BLaER1 treated with 17β-estradiol and CSF1 and Interleukin-3, amounts not matched to agents 10 nM and 100 nM (cell line): ENCODE measurements at regions not wholly inside any gene's neighbourhood (a gene's known extent, or its start where the extent isn't known, plus 50 kb on each side); places are given as distances from the start of the nearest gene placed in this dataset.
A peak's percentile ranks its signal among the peaks of the same experiment; 100 is the strongest.

Source experiments
- H3K27ac ChIP-seq, 11 experiments: shearing (Covaris generic); formaldehyde crosslinking; 2 replicates each; pipeline ENCODE4 v1.8.1; 2022
- H3K27me3 ChIP-seq, 11 experiments: shearing (Covaris generic); formaldehyde crosslinking; 2 replicates each; pipeline ENCODE4 v1.8.1; 2022
- H3K36me3 ChIP-seq, 11 experiments: shearing (Covaris generic); formaldehyde crosslinking; 2 replicates each; pipeline ENCODE4 v1.8.1; 2022
- H3K4me1 ChIP-seq, 10 experiments: shearing (Covaris generic); formaldehyde crosslinking; 2 replicates each; pipeline ENCODE4 v1.8.1; 2022
- H3K4me2 ChIP-seq, 11 experiments: shearing (Covaris generic); formaldehyde crosslinking; 2 replicates each; pipeline ENCODE4 v1.8.1; 2022
- H3K4me3 ChIP-seq, 10 experiments: shearing (Covaris generic); formaldehyde crosslinking; 2 replicates each; pipeline ENCODE4 v1.8.1; 2022
- H3K9ac ChIP-seq, 11 experiments: shearing (Covaris generic); formaldehyde crosslinking; 2 replicates each; pipeline ENCODE4 v1.8.1; 2022
- H3K9me3 ChIP-seq, 11 experiments: shearing (Covaris generic); formaldehyde crosslinking; replicated peaks in 1 of 11; 2 replicates each; pipeline ENCODE4 v1.8.1; 2022
- H4K20me1 ChIP-seq, 11 experiments: shearing (Covaris generic); formaldehyde crosslinking; 2 replicates each; pipeline ENCODE4 v1.8.1; 2022
- Cebpa-rat ChIP-seq, 11 experiments: shearing (Covaris generic); IDR thresholded peaks; 2 replicates each; pipeline ENCODE4 v1.8.1; 2022

DNA sequence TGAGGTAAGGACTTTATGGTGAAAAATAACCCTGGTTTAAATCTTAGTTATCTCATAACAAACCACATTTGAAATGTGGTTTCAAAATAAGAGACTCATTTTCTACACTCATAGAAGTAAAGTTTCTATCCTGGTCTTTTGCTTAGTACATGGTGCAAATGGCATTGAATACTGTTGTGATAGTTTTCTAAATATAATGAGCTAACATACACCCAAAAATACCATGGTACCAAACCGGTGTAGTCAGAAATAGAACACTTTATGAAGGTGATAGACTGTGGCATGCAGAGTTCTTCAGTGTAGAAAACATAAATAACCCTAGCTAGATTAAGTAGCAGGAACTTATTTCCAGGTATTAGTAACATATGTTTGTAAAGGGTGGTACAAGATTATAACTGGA lies 629.4 kb downstream of the PLOD2 start:
- no peak overlapping the region for H3K27ac ChIP-seq
- no peak overlapping the region for H3K4me3 ChIP-seq
- no peak for TF ChIP-seq Cebpa-rat (IDR thresholded peaks at IDR 0.05)
- no peak overlapping the region for H3K9ac ChIP-seq
- no peaks in the 10 kb centered on the region for H3K36me3 ChIP-seq
- no peaks in the 10 kb centered on the region for H4K20me1 ChIP-seq
- no peaks in the 10 kb centered on the region for H3K27me3 ChIP-seq
- peaks cover 0 to 21% (median 0%) of the 10 kb centered on the region in 10 experiments; a peak in 3 of 20 replicates for H3K4me1 ChIP-seq
- no peaks in the 10 kb centered on the region for H3K9me3 ChIP-seq
- no peak overlapping the region for H3K4me2 ChIP-seq

DNA sequence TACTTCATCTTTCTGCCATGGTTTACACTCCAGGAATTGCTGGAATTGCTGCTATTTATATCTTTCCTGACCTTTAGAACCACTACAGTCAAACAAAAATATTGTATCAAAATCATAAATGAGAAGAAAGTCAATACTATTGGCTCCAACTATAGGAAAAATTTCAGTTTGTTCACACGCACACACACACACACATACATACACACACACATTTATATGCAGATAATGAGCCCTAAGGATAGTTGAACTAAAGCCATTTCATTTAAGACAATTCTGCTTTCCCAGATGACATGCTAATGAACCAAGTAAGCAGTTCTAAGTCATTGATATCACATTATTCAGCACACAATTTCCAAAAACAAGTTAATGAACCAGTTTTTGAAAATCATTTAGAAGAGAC lies 627.3 kb downstream of the PLOD2 start:
- peaks cover 0 to 34% (median 0%) of the 10 kb centered on the region in 10 experiments; a peak in 5 of 20 replicates for H3K4me1 ChIP-seq
- no peaks in the 10 kb centered on the region for H3K36me3 ChIP-seq
- no peak overlapping the region for H3K9ac ChIP-seq
- no peaks in the 10 kb centered on the region for H3K9me3 ChIP-seq
- no peak for TF ChIP-seq Cebpa-rat (IDR thresholded peaks at IDR 0.05)
- no peaks in the 10 kb centered on the region for H4K20me1 ChIP-seq
- no peak overlapping the region for H3K4me3 ChIP-seq
- no peaks in the 10 kb centered on the region for H3K27me3 ChIP-seq
- H3K4me2 ChIP-seq = no peak overlapping the region
- H3K27ac ChIP-seq = no peak overlapping the region

DNA sequence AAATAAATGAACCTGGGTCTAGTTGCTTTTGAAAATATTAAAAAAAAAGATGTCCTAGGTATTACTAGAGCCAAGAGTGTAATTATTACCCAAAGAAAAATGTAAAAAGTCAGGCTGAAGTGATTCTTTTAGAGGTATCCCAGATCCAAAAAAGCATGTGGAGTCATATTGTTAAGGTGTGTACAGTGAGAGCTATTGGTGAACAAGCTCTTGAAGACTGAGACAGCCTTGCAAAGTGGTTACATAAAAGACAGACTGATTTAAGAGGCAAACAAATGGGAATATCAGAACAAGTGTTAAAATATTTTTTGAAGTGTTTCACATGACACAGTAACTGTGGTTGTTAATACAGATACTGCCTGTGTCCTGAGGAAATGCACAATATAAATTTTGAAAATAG lies 624.5 kb downstream of the PLOD2 start:
- Histone ChIP-seq H3K4me2 (no peak overlapping the region), H3K27me3 (no peaks in the 10 kb centered on the region), H3K9me3 (no peaks in the 10 kb centered on the region), H3K9ac (no peak overlapping the region), H3K4me3 (no peak overlapping the region), H3K27ac (no peak overlapping the region), H3K4me1 (peaks cover 0 to 34% (median 0%) of the 10 kb centered on the region in 10 experiments; a peak in 5 of 20 replicates), H3K36me3 (no peaks in the 10 kb centered on the region), H4K20me1 (no peaks in the 10 kb centered on the region)
- TF ChIP-seq Cebpa-rat (IDR thresholded peaks at IDR 0.05) = no peak

DNA sequence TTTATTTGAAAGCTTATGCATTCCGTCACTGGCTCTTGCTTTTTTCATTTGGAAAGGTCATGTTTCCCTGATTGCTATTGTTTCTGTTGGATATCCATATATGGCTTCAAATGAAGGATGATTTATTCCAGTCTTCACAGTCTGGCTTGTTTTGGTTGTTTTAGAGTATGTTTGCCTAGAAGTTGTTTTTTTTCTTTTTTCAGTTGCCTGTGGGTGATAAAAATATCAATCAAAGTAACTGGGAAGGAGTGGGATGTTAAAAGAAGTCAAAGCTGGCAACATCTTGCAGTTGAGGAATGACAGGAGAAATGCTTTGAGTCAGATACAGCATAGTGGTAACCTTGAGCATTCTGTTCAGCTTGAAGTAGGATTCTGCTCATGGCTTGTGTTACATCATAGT lies 610.5 kb downstream of the PLOD2 start:
- H3K9me3 ChIP-seq = no peaks in the 10 kb centered on the region
- TF ChIP-seq Cebpa-rat (IDR thresholded peaks at IDR 0.05) = no peak
- no peaks in the 10 kb centered on the region for H3K27me3 ChIP-seq
- H3K9ac ChIP-seq = no peak overlapping the region
- no peak overlapping the region for H3K27ac ChIP-seq
- no peak overlapping the region for H3K4me2 ChIP-seq
- H3K4me3 ChIP-seq = no peak overlapping the region
- no peaks in the 10 kb centered on the region for H4K20me1 ChIP-seq
- no peaks in the 10 kb centered on the region for H3K4me1 ChIP-seq
- H3K36me3 ChIP-seq = no peaks in the 10 kb centered on the region

DNA sequence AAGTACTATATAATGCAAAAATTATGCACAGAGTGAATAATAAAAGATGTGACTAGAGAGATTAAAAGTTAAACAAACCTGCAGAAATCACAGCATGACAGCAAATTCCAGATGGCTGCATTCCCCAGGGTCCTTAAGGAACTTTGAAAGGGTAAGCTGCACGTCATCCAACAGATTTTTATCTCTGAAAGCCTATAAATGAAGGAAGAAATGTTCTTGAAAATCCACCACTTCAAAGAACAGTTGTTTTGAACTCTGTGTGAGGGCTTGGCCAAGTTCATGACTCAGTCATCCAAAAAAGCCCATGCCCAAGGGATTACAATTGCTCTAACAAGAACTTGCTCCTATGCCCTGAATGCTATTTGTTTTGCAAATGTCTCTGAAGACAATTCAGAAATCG lies 603.6 kb downstream of the PLOD2 start:
- no peaks in the 10 kb centered on the region for H4K20me1 ChIP-seq
- no peaks in the 10 kb centered on the region for H3K27me3 ChIP-seq
- no peak overlapping the region for H3K9ac ChIP-seq
- H3K36me3 ChIP-seq = no peaks in the 10 kb centered on the region
- H3K4me3 ChIP-seq = no peak overlapping the region
- TF ChIP-seq Cebpa-rat (IDR thresholded peaks at IDR 0.05) = no peak
- no peak overlapping the region for H3K27ac ChIP-seq
- peaks cover 0 to 5% (median 0%) of the 10 kb centered on the region in 11 experiments; a peak in 1 of 22 replicates for H3K9me3 ChIP-seq
- H3K4me2 ChIP-seq = peak overlapping the region in 7 of 11 experiments; percentile 22 to 44 (median 36); a peak in 13 of 22 replicates
- peaks cover 0 to 22% (median 12%) of the 10 kb centered on the region in 10 experiments; a peak in 11 of 20 replicates for H3K4me1 ChIP-seq

DNA sequence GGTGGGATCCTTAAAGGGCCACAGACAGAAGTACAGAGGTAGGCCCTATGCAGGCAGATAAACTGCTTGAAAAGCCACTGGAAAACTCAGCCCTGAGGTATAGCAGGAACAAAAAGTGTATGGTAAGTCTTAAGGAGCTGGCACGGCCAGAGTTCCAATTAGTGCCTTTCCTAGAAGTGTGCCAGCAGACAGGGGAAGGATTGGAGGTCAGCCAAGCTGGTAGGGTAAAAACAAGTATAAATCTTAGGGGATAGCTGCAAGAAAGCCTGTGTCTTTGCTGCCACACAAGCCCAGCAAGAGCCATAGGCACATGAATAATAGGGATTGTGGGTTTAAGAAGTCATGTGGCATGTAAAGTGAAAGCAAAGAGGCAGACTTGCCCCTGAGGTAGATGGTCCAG lies 582.5 kb downstream of the PLOD2 start:
- H3K27me3 ChIP-seq = no peaks in the 10 kb centered on the region
- H3K4me3 ChIP-seq = no peak overlapping the region
- H3K36me3 ChIP-seq = no peaks in the 10 kb centered on the region
- no peaks in the 10 kb centered on the region for H4K20me1 ChIP-seq
- H3K9me3 ChIP-seq = no peaks in the 10 kb centered on the region
- no peak overlapping the region for H3K27ac ChIP-seq
- H3K4me1 ChIP-seq = no peaks in the 10 kb centered on the region
- no peak for TF ChIP-seq Cebpa-rat (IDR thresholded peaks at IDR 0.05)
- H3K4me2 ChIP-seq = no peak overlapping the region
- H3K9ac ChIP-seq = no peak overlapping the region

DNA sequence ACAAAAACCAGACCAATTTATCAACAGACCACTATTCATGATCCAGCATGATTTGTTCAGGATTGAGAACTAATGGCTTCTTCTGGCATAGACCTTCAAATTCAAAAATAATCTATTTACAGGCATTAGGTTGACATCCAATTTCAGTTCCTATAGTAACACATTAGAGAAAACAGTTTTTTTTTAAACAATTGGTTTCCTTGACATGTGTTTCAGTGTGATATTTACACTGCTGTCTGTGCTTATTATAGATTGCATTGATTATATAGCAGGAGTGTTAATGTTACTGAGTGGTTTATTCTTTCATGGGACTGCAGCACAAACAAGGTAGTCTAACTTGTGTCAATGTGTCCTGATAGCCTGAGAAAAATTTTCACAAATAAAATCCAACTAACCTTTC lies 579.3 kb downstream of the PLOD2 start:
- H3K9me3 ChIP-seq = no peaks in the 10 kb centered on the region
- no peak overlapping the region for H3K4me3 ChIP-seq
- no peak overlapping the region for H3K4me2 ChIP-seq
- no peak overlapping the region for H3K9ac ChIP-seq
- no peaks in the 10 kb centered on the region for H3K4me1 ChIP-seq
- H3K27me3 ChIP-seq = no peaks in the 10 kb centered on the region
- H4K20me1 ChIP-seq = no peaks in the 10 kb centered on the region
- H3K36me3 ChIP-seq = no peaks in the 10 kb centered on the region
- H3K27ac ChIP-seq = no peak overlapping the region
- TF ChIP-seq Cebpa-rat (IDR thresholded peaks at IDR 0.05) = no peak

DNA sequence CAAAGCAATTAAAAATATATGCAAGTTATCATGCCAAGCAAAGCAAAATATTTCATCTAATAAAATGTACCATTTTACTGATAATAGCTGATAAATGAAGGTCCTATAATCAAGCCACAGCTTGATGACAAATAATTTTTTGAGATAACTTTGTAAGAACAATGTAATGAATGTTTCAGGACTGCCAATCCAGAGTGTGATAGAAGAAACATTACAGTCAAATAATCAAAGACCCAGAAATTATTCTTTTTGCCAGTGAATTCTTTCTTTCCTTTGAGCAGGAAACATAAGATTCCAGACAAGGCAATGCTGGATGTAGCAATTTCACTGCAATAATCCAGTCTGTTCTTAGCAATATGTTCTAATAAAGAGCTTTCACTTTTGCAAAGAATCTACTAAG lies 556.1 kb downstream of the PLOD2 start:
- no peaks in the 10 kb centered on the region for H4K20me1 ChIP-seq
- H3K36me3 ChIP-seq = no peaks in the 10 kb centered on the region
- H3K27ac ChIP-seq = no peak overlapping the region
- H3K4me3 ChIP-seq = no peak overlapping the region
- H3K27me3 ChIP-seq = no peaks in the 10 kb centered on the region
- no peak for TF ChIP-seq Cebpa-rat (IDR thresholded peaks at IDR 0.05)
- H3K9me3 ChIP-seq = no peaks in the 10 kb centered on the region
- no peaks in the 10 kb centered on the region for H3K4me1 ChIP-seq
- H3K9ac ChIP-seq = no peak overlapping the region
- H3K4me2 ChIP-seq = no peak overlapping the region

DNA sequence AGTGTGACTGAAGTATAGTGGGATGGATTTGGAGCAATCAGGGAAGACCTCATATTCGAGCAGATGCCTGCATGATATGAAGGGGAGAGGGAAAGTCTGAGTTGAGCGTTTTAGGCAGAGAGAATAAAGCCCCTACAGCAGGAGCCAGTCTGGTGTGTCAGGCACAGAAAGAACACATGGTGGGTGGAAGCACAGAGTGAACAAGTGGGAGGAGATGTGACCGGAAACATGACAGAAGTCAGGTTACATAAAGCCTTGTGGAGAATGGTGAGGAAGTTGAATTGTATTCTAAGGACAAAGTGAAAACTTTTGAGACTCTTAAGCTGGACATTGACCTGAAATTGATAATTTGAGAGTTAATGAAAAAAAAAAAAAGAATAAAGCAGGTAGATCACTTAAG lies 541.0 kb downstream of the PLOD2 start:
- no peak for TF ChIP-seq Cebpa-rat (IDR thresholded peaks at IDR 0.05)

DNA sequence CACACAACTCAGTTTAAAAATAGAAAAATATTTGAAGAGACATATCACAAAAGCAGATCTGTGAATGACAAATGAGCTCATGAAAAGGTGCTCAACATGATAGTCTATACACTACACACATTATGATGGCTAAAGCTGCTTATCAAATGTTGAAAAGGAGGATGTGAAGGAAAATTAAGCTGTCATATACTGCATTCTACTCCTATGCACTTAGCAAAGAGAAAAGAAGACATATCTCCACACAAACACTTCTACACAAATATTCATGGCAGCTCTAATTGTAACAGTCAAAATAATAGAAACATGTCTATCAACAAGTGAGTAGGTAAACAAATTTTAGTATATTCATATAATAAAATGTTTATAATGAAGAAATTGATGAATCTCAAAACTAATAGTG lies 540.5 kb downstream of the PLOD2 start:
- H3K4me2 ChIP-seq = no peak overlapping the region
- TF ChIP-seq Cebpa-rat (IDR thresholded peaks at IDR 0.05) = no peak
- H3K36me3 ChIP-seq = no peaks in the 10 kb centered on the region
- no peak overlapping the region for H3K9ac ChIP-seq
- H3K4me3 ChIP-seq = no peak overlapping the region
- H3K9me3 ChIP-seq = peaks cover 0 to 7% (median 0%) of the 10 kb centered on the region in 11 experiments; a peak in 4 of 22 replicates
- no peak overlapping the region for H3K27ac ChIP-seq
- H3K27me3 ChIP-seq = no peaks in the 10 kb centered on the region
- no peaks in the 10 kb centered on the region for H3K4me1 ChIP-seq
- no peaks in the 10 kb centered on the region for H4K20me1 ChIP-seq

More for the DNA sequence above, 541.0 kb downstream of the PLOD2 start:
- no peak overlapping the region for H3K4me3 ChIP-seq
- H3K9ac ChIP-seq = no peak overlapping the region
- no peaks in the 10 kb centered on the region for H4K20me1 ChIP-seq
- H3K4me1 ChIP-seq = no peaks in the 10 kb centered on the region
- H3K4me2 ChIP-seq = no peak overlapping the region
- no peaks in the 10 kb centered on the region for H3K27me3 ChIP-seq
- H3K27ac ChIP-seq = no peak overlapping the region
- peaks cover 0 to 7% (median 0%) of the 10 kb centered on the region in 11 experiments; a peak in 4 of 22 replicates for H3K9me3 ChIP-seq
- H3K36me3 ChIP-seq = no peaks in the 10 kb centered on the region
